Osteoblast (primary cell): ENCODE measurements at regions not wholly inside any gene's neighbourhood (a gene's known extent, or its start where the extent isn't known, plus 50 kb on each side); places are given as distances from the start of the nearest gene placed in this dataset.

Experiments
- DNase-seq: peaks from one replicate; pipeline ENCODE4 v3.0.0; 2011; ENCODE audit warnings: low spot score, mixed read lengths; ENCODE audit not compliant: insufficient read length; ENCODE audit errors: missing footprints
- H2AFZ ChIP-seq: 2 replicates; pipeline ENCODE4 v1.6.0; 2011; ENCODE audit warnings: mild to moderate bottlenecking, low read length
- H3K27ac ChIP-seq: 2 replicates; pipeline ENCODE4 v1.5.1; 2011; ENCODE audit warnings: mild to moderate bottlenecking, low read depth, low read length, moderate library complexity
- H3K27me3 ChIP-seq: 2 replicates; pipeline ENCODE4 v1.6.0; 2012; ENCODE audit warnings: mild to moderate bottlenecking, control low read depth, inconsistent platforms, low read length, moderate library complexity; ENCODE audit not compliant: insufficient read depth
- H3K36me3 ChIP-seq: 2 replicates; pipeline ENCODE4 v1.5.1; 2011; ENCODE audit warnings: mild to moderate bottlenecking, low read length, control low read depth, moderate library complexity; ENCODE audit not compliant: insufficient read depth
- H3K4me1 ChIP-seq: 2 replicates; pipeline ENCODE4 v1.5.1; 2011; ENCODE audit warnings: mild to moderate bottlenecking, low read length, control low read depth, moderate library complexity; ENCODE audit not compliant: insufficient read depth
- H3K4me2 ChIP-seq: 2 replicates; pipeline ENCODE4 v1.6.0; 2011; ENCODE audit warnings: mild to moderate bottlenecking, low read length; ENCODE audit not compliant: insufficient read depth
- H3K4me3 ChIP-seq: fragments of 200-600 bp; sonication (generic); 3 replicates; pipeline ENCODE4 v1.5.1; 2012; ENCODE audit warnings: mild to moderate bottlenecking, low read length, inconsistent platforms; ENCODE audit not compliant: insufficient read depth
- H3K79me2 ChIP-seq: 2 replicates; pipeline ENCODE4 v1.6.0; 2012; ENCODE audit warnings: mild to moderate bottlenecking, low read length, control low read depth, inconsistent platforms; ENCODE audit not compliant: insufficient read depth
- H3K9me3 ChIP-seq: 2 replicates; pipeline ENCODE4 v1.5.1; 2011; ENCODE audit warnings: low read depth, low read length, control low read depth
- H4K20me1 ChIP-seq: 2 replicates; pipeline ENCODE4 v1.6.0; 2012; ENCODE audit warnings: mild to moderate bottlenecking, low read length, control low read depth; ENCODE audit not compliant: insufficient read depth
- CTCF ChIP-seq: IDR thresholded peaks from 2 replicates; pipeline ENCODE4 v1.5.1; 2011; ENCODE audit warnings: mild to moderate bottlenecking, low read depth, low read length, moderate library complexity; ENCODE audit errors: extremely low read depth

- Histone ChIP-seq H3K4me3 (no peak overlapping the region), H3K27me3 (no peaks in the 10 kb centered on the region), H3K27ac (no peak overlapping the region), H2AFZ (no peak overlapping the region), H3K9me3 (no peaks in the 10 kb centered on the region), H3K4me2 (no peak overlapping the region), H4K20me1 (no peaks in the 10 kb centered on the region), H3K36me3 (no peaks in the 10 kb centered on the region), H3K4me1 (peaks cover 3% of the 10 kb centered on the region), H3K79me2 (no peaks in the 10 kb centered on the region)
- no peak for TF ChIP-seq CTCF
- DNase-seq, result no peak
Measured at GRCh38 chr4:66052426-66052825, 382.1 kb upstream of the EPHA5 start.

- no peak for DNase-seq
- Histone ChIP-seq H3K79me2 (no peaks in the 10 kb centered on the region), H3K4me2 (peak overlapping the region; percentile 17), H3K27me3 (no peaks in the 10 kb centered on the region), H3K4me1 (peaks cover 3% of the 10 kb centered on the region), H3K36me3 (no peaks in the 10 kb centered on the region), H3K27ac (no peak overlapping the region), H3K4me3 (no peak overlapping the region), H3K9me3 (no peaks in the 10 kb centered on the region), H2AFZ (peak overlapping the region; percentile 27), H4K20me1 (no peaks in the 10 kb centered on the region)
- no peak for TF ChIP-seq CTCF
Measured at GRCh38 chr4:66048861-66049260, 378.6 kb upstream of the EPHA5 start.

- Histone ChIP-seq H3K27ac (no peak overlapping the region), H3K27me3 (no peaks in the 10 kb centered on the region), H3K9me3 (no peaks in the 10 kb centered on the region), H4K20me1 (no peaks in the 10 kb centered on the region), H3K36me3 (no peaks in the 10 kb centered on the region), H3K4me2 (no peak overlapping the region), H3K79me2 (no peaks in the 10 kb centered on the region), H3K4me1 (peaks cover 3% of the 10 kb centered on the region), H3K4me3 (no peak overlapping the region), H2AFZ (no peak overlapping the region)
- no peak for TF ChIP-seq CTCF
- DNase-seq, result no peak
Measured at GRCh38 chr4:66045913-66046312, 375.6 kb upstream of the EPHA5 start.

- no peaks in the 10 kb centered on the region for H4K20me1 ChIP-seq
- H3K79me2 ChIP-seq, result no peaks in the 10 kb centered on the region
- no peaks in the 10 kb centered on the region for H3K36me3 ChIP-seq
- H2AFZ ChIP-seq, result no peak overlapping the region
- TF ChIP-seq CTCF, result no peak
- no peak overlapping the region for H3K27ac ChIP-seq
- no peaks in the 10 kb centered on the region for H3K4me1 ChIP-seq
- no peaks in the 10 kb centered on the region for H3K9me3 ChIP-seq
- no peak overlapping the region for H3K4me3 ChIP-seq
- no peaks in the 10 kb centered on the region for H3K27me3 ChIP-seq
- no peak overlapping the region for H3K4me2 ChIP-seq
- no peak for DNase-seq
Measured at GRCh38 chr4:66035701-66036100, 365.4 kb upstream of the EPHA5 start.
